K562 (cell line): ENCODE measurements at regions not wholly inside any gene's neighbourhood (a gene's known extent, or its start where the extent isn't known, plus 50 kb on each side); places are given as distances from the start of the nearest gene placed in this dataset.

Source experiments
- ATAC-seq: fragments of 200-7000 bp; cut with Tn5 transposase; 3 replicates; pipeline ENCODE4 v1.9.1; 2020; ENCODE audit warnings: moderate library complexity
- BruUV-seq: library from RNA; stranded (reverse); fragments of 400-500 nt; replicated peaks from 2 replicates; lab custom pipeline; 2021; lab: Mats Ljungman, UMichigan
- CTCF ChIA-PET: fragments of 300-600 bp; formaldehyde crosslinking; extraction: SDS; loops from one replicate; lab custom pipeline; 2021; ENCODE audit warnings: low intra/inter-chr PET ratio; lab: Yijun Ruan, JAX
- POLR2A ChIA-PET: fragments of 300-600, 350-650 bp; sonication (Branson Sonifier 250); formaldehyde crosslinking; extraction: SDS; loops from one replicate; lab custom pipeline; 2021; ENCODE audit warnings: antibody characterized with exemption, inconsistent platforms; lab: Yijun Ruan, JAX
- DNase-seq, 4 experiments: peaks; one replicate each; pipeline versions ENCODE4 v3.0.0 to v3.0.0-alpha.2; 2011 to 2018; ENCODE audit warnings: low spot score in 3 of 4, mixed read lengths in 3 of 4; ENCODE audit errors: extremely low read depth in 1 of 4
- FAIRE-seq: peaks from 2 replicates; lab custom pipeline; 2011; peaks lifted over from hg19 to GRCh38; lab: Jason Lieb, UNC
- H2AFZ ChIP-seq: 2 replicates; pipeline ENCODE4 v1.6.0; 2011; ENCODE audit warnings: low read depth, low read length, control low read depth, inconsistent platforms
- H3K27ac ChIP-seq: fragments of 200-600 bp; 3 replicates; pipeline ENCODE4 v1.8.0; 2011; ENCODE audit warnings: low read depth, mild to moderate bottlenecking, control low read depth, inconsistent platforms, low read length, moderate library complexity, mixed read lengths; ENCODE audit errors: extremely low read depth
- H3K27me3 ChIP-seq, 2 experiments: fragments of 300-600 bp in 1 of 2; 2 replicates in 1 of 2; 3 replicates in 1 of 2; pipeline versions ENCODE4 v1.6.0 to v1.8.0; 2011; ENCODE audit warnings: inconsistent platforms in 2 of 2, low read length in 2 of 2, mild to moderate bottlenecking in 1 of 2, mixed read lengths in 1 of 2, moderate library complexity in 1 of 2; ENCODE audit not compliant: control insufficient read depth in 2 of 2, insufficient read depth in 2 of 2
- H3K36me3 ChIP-seq: fragments of 300-600 bp; 3 replicates; pipeline ENCODE4 v1.8.0; 2011; ENCODE audit warnings: mild to moderate bottlenecking, low read length, inconsistent platforms; ENCODE audit not compliant: control insufficient read depth, insufficient read depth
- H3K4me1 ChIP-seq, 2 experiments: fragments of 200-600 bp in 1 of 2; replicated peaks in 1 of 2; 2 replicates in 1 of 2; 3 replicates in 1 of 2; pipeline versions ENCODE4 v1.5.1 to v1.8.0; 2011; ENCODE audit warnings: inconsistent platforms in 2 of 2, low read length in 2 of 2, mild to moderate bottlenecking in 1 of 2, mixed read lengths in 1 of 2, moderate library complexity in 1 of 2; ENCODE audit not compliant: control insufficient read depth in 2 of 2, insufficient read depth in 2 of 2
- H3K4me2 ChIP-seq: 2 replicates; pipeline ENCODE4 v1.6.1; 2011; ENCODE audit warnings: low read length, control low read depth, inconsistent platforms, mixed read lengths; ENCODE audit not compliant: insufficient read depth
- H3K4me3 ChIP-seq: fragments of 200-600 bp; sonication (generic), shearing (Covaris generic); 2 replicates; pipeline ENCODE4 v1.5.1; 2016; ENCODE audit warnings: control low read depth, inconsistent platforms
- H3K79me2 ChIP-seq: fragments of 200-600 bp; 3 replicates; pipeline ENCODE4 v1.8.0; 2011; ENCODE audit warnings: low read length, inconsistent platforms; ENCODE audit not compliant: control insufficient read depth, insufficient read depth
- H3K9ac ChIP-seq, 2 experiments: 2 replicates each; pipeline versions ENCODE4 v1.6.0 to v1.6.1; 2011; ENCODE audit warnings: low read depth in 2 of 2, low read length in 2 of 2, control low read depth in 1 of 2, inconsistent platforms in 1 of 2, mild to moderate bottlenecking in 1 of 2, mixed read lengths in 1 of 2; ENCODE audit not compliant: insufficient read depth in 1 of 2
- H3K9me1 ChIP-seq: one replicate; pipeline ENCODE4 v1.6.0; 2011; ENCODE audit warnings: inconsistent platforms, mild to moderate bottlenecking, low read length, moderate library complexity; ENCODE audit not compliant: control insufficient read depth, insufficient read depth
- H3K9me3 ChIP-seq: replicated peaks from 2 replicates; pipeline ENCODE4 v1.5.1; 2011; ENCODE audit warnings: low read depth, low read length, inconsistent platforms; ENCODE audit not compliant: control insufficient read depth, insufficient read depth
- H4K20me1 ChIP-seq: replicated peaks from 2 replicates; pipeline ENCODE4 v1.6.1; 2011; ENCODE audit warnings: low read length, inconsistent platforms, mixed read lengths; ENCODE audit not compliant: control insufficient read depth, insufficient read depth
- CREM ChIP-seq: IDR thresholded peaks from 2 replicates; pipeline ENCODE4 v1.6.1; 2014; ENCODE audit warnings: antibody characterized with exemption, low read depth
- HCFC1 ChIP-seq: IDR thresholded peaks from 2 replicates; pipeline ENCODE4 v1.6.1; 2012; ENCODE audit warnings: low read depth, low read length, improper control_type of control experiment
- MAFG ChIP-seq: fragments of 450-650 bp; conservative IDR thresholded peaks from 2 replicates; pipeline ENCODE4 v1.6.1; 2016; ENCODE audit warnings: missing genetic modification characterization, missing compliant biosample characterization
- MYBL2 ChIP-seq, 2 experiments: fragments of 450-650 bp in 1 of 2; sonication (generic) in 1 of 2; formaldehyde crosslinking in 1 of 2; IDR thresholded peaks; 2 replicates each; pipeline versions ENCODE4 v1.6.1 to v1.8.1; 2017 to 2022; ENCODE audit warnings: borderline replicate concordance in 1 of 2, inconsistent platforms in 1 of 2, low read depth in 1 of 2, mild to moderate bottlenecking in 1 of 2, missing genetic modification reagents in 1 of 2, moderate library complexity in 1 of 2
- PTRF ChIP-seq: fragments of 450-650 bp; IDR thresholded peaks from 2 replicates; pipeline ENCODE4 v1.6.1; 2016; ENCODE audit warnings: mild to moderate bottlenecking, missing genetic modification characterization, missing compliant biosample characterization
- SMARCA5 ChIP-seq: fragments of 450-650 bp; IDR thresholded peaks from 2 replicates; pipeline ENCODE4 v1.6.1; 2016
- SP1 ChIP-seq: sonication (generic); formaldehyde crosslinking; IDR thresholded peaks from 2 replicates; pipeline ENCODE4 v1.8.1; 2022; ENCODE audit warnings: mild to moderate bottlenecking, missing genetic modification reagents
- TBL1XR1 ChIP-seq, 2 experiments: IDR thresholded peaks; 2 replicates each; pipeline ENCODE4 v1.6.1; 2012; ENCODE audit warnings: improper control_type of control experiment in 2 of 2, low read length in 2 of 2, mild to moderate bottlenecking in 1 of 2
- ZC3H11A ChIP-seq: IDR thresholded peaks from 2 replicates; pipeline ENCODE4 v1.6.1; 2012; ENCODE audit warnings: low read depth, low read length, improper control_type of control experiment
- ZNF507 ChIP-seq: conservative IDR thresholded peaks from 2 replicates; pipeline ENCODE4 v1.6.1; 2017; ENCODE audit warnings: missing genetic modification characterization, missing compliant biosample characterization
- ZNF57 ChIP-seq: fragments of 450-650 bp; formaldehyde crosslinking; IDR thresholded peaks from 2 replicates; pipeline ENCODE4 v1.4.0; 2020; ENCODE audit warnings: mild to moderate bottlenecking, moderate library complexity
- WGBS: fragments of 100-300 bp; shearing (Covaris generic); methylation state at CpG from one replicate; pipeline ENCODE4 v1.1.6; 2016; ENCODE audit warnings: low coverage, mixed read lengths; ENCODE audit not compliant: insufficient coverage; ENCODE audit errors: missing lambda C conversion rate; 5-methylcytosine and 5-hydroxymethylcytosine counted together
- in situ Hi-C: fragments of 300-500 bp; cut with MboI; formaldehyde crosslinking; loops from 4 replicates; pipeline ENCODE4 v1.15.0; 2018; ENCODE audit warnings: inconsistent platforms, mixed read lengths
- intact Hi-C: fragments of 100-400 bp; cut with micrococcal nuclease; formaldehyde crosslinking; loops from 2 replicates; pipeline ENCODE4 v1.14.2; 2022
- TF ChIP-seq, protein P1 (sequence below): fragments of 250-450 bp; sonication (Bioruptor Pico); IDR thresholded peaks from 2 replicates; pipeline ENCODE4 v1.4.0; 2020; ENCODE audit warnings: mild to moderate bottlenecking, moderate library complexity
- TF ChIP-seq, protein P2 (sequence below): fragments of 450-650 bp; IDR thresholded peaks from 2 replicates; pipeline ENCODE4 v1.6.1; 2017; ENCODE audit warnings: antibody characterized with exemption, mild to moderate bottlenecking

DNA sequence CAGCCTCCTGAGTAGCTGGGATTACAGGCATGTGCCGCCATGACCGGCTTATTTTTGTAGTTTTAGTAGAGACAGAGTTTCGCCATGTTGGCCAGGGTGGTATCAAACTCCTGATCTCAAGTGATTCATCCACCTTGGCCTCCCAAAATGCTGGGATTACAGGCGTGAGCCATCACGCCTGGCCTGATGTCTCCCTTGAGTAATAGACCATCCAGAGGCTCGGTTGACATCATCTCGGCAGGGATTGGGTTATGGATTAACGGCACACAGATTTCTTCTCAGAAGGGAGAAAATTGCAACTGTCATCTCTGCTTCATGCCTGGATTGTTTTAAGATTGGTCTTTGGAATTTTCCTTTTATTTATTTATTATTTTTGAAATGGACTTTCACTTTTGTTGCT is 239.2 kb upstream of the LARGE1 start:
- DNase-seq (no peak), FAIRE-seq (no peak), ATAC-seq (no peak)
- H4K20me1 ChIP-seq = no peaks in the 10 kb centered on the region
- TF ChIP-seq ZNF57 (CRISPR knock-in tag) (no peak), SP1 (CRISPR knock-in tag) (no peak), ZC3H11A (no peak), MAFG (tag) (no peak), CREM (no peak), TBL1XR1 (IDR thresholded peaks at IDR 0.05; ENCODE audit: low read length in 2 of 2) (no peak), ZNF507 (tag) (no peak), SMARCA5 (no peak), PTRF (tag) (no peak), HCFC1 (no peak), MYBL2 (IDR thresholded peaks at IDR 0.05; ENCODE audit: low read depth) (no peak), MYBL2 (CRISPR knock-in tag; IDR thresholded peaks at IDR 0.05; ENCODE audit: borderline replicate concordance) (no peak)
- TF ChIP-seq, protein P1, sequence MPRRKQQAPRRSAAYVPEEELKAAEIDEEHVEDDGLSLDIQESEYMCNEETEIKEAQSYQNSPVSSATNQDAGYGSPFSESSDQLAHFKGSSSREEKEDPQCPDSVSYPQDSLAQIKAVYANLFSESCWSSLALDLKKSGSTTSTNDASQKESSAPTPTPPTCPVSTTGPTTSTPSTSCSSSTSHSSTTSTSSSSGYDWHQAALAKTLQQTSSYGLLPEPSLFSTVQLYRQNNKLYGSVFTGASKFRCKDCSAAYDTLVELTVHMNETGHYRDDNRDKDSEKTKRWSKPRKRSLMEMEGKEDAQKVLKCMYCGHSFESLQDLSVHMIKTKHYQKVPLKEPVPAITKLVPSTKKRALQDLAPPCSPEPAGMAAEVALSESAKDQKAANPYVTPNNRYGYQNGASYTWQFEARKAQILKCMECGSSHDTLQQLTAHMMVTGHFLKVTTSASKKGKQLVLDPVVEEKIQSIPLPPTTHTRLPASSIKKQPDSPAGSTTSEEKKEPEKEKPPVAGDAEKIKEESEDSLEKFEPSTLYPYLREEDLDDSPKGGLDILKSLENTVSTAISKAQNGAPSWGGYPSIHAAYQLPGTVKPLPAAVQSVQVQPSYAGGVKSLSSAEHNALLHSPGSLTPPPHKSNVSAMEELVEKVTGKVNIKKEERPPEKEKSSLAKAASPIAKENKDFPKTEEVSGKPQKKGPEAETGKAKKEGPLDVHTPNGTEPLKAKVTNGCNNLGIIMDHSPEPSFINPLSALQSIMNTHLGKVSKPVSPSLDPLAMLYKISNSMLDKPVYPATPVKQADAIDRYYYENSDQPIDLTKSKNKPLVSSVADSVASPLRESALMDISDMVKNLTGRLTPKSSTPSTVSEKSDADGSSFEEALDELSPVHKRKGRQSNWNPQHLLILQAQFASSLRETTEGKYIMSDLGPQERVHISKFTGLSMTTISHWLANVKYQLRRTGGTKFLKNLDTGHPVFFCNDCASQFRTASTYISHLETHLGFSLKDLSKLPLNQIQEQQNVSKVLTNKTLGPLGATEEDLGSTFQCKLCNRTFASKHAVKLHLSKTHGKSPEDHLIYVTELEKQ (CRISPR knock-in tag) = no peak
- TF ChIP-seq, protein P2, sequence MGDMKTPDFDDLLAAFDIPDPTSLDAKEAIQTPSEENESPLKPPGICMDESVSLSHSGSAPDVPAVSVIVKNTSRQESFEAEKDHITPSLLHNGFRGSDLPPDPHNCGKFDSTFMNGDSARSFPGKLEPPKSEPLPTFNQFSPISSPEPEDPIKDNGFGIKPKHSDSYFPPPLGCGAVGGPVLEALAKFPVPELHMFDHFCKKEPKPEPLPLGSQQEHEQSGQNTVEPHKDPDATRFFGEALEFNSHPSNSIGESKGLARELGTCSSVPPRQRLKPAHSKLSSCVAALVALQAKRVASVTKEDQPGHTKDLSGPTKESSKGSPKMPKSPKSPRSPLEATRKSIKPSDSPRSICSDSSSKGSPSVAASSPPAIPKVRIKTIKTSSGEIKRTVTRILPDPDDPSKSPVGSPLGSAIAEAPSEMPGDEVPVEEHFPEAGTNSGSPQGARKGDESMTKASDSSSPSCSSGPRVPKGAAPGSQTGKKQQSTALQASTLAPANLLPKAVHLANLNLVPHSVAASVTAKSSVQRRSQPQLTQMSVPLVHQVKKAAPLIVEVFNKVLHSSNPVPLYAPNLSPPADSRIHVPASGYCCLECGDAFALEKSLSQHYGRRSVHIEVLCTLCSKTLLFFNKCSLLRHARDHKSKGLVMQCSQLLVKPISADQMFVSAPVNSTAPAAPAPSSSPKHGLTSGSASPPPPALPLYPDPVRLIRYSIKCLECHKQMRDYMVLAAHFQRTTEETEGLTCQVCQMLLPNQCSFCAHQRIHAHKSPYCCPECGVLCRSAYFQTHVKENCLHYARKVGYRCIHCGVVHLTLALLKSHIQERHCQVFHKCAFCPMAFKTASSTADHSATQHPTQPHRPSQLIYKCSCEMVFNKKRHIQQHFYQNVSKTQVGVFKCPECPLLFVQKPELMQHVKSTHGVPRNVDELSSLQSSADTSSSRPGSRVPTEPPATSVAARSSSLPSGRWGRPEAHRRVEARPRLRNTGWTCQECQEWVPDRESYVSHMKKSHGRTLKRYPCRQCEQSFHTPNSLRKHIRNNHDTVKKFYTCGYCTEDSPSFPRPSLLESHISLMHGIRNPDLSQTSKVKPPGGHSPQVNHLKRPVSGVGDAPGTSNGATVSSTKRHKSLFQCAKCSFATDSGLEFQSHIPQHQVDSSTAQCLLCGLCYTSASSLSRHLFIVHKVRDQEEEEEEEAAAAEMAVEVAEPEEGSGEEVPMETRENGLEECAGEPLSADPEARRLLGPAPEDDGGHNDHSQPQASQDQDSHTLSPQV = no peak
- no peak overlapping the region for H3K4me2 ChIP-seq
- ChIA-PET POLR2A (no interaction called here), CTCF (no interaction called here)
- no peaks in the 10 kb centered on the region for H3K36me3 ChIP-seq
- no peak overlapping the region for H3K9ac ChIP-seq
- WGBS = 2% methylated on average over 8 of the region's 8 CpGs
- H3K79me2 ChIP-seq = no peaks in the 10 kb centered on the region
- no peaks in the 10 kb centered on the region for H3K9me1 ChIP-seq
- intact Hi-C loops (no loop called here), in situ Hi-C loops (no loop called here)
- H3K27ac ChIP-seq = no peak overlapping the region
- no peaks in the 10 kb centered on the region for H3K4me1 ChIP-seq
- H3K27me3 ChIP-seq = no peaks in the 10 kb centered on the region
- no TSS peak for BruUV-seq
- no peak overlapping the region for H2AFZ ChIP-seq
- no peak overlapping the region for H3K4me3 ChIP-seq
- no peaks in the 10 kb centered on the region for H3K9me3 ChIP-seq
